ENCODE measurements at regions not wholly inside any gene's neighbourhood (a gene's known extent, or its start where the extent isn't known, plus 50 kb on each side); places are given as distances from the start of the nearest gene placed in this dataset.

DNA sequence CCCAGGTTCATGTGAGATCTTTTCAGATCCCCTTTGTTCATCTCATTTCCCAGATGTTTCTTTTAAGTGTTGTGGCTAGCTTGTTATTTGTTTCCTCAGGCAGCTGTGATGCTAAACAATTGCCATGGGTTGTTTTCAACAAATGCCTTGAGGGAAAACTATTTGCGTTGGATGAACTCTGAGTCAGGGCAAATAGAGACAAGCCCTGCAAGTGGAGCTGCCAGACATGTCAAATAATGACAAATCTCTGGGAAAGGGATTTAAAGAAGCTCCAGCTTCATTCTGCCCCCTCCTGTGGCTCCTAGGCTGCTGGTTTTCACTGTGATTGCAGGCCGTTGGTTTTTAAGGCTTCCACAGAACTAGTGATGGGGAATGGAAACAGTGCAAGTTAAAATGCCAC is 272.4 kb upstream of the SP8 start:
- TF ChIP-seq CTCF (conservative IDR thresholded peaks at IDR 0.05; ENCODE audit: low read depth, low read length) (no peak), POLR2A (IDR thresholded peaks at IDR 0.05; ENCODE audit: low read depth, low read length) (no peak), RCOR1 (IDR thresholded peaks at IDR 0.05; ENCODE audit: insufficient replicate concordance, low read length) (no peak), SMC3 (IDR thresholded peaks at IDR 0.05; ENCODE audit: low read depth, low read length) (no peak), MAZ (IDR thresholded peaks at IDR 0.05; ENCODE audit: borderline replicate concordance, low read depth, low read length) (no peak), NFE2L2 (IDR thresholded peaks at IDR 0.05; ENCODE audit: low read depth, low read length) (no peak), FOS (IDR thresholded peaks at IDR 0.05; ENCODE audit: low read depth, low read length) (no peak)
